ENCODE measurements at regions not wholly inside any gene's neighbourhood (a gene's known extent, or its start where the extent isn't known, plus 50 kb on each side); places are given as distances from the start of the nearest gene placed in this dataset.
"Not testable (repeated sequence)": the region's sequence is repeated elsewhere in the genome, so short reads cannot be mapped to it uniquely, and the experiment has no call there.

GRCh38 chr12:90611048-90611447, 343.9 kb downstream of the CCER1 start:
- no peak for DNase-seq

GRCh38 chr12:90593596-90594295, 361.2 kb downstream of the CCER1 start:
- no peak for DNase-seq

GRCh38 chr12:90589956-90590355, 365.0 kb downstream of the CCER1 start:
- no peak for DNase-seq

- DNase-seq: no peak
These were observed 369.2 kb downstream of the CCER1 start for GRCh38 chr12:90585640-90586304.

GRCh38 chr12:90576707-90577106, 378.3 kb downstream of the CCER1 start:
- no peak for DNase-seq

GRCh38 chr12:90575995-90576394, 379.0 kb downstream of the CCER1 start:
- no peak for DNase-seq

- DNase-seq: no peak
These were observed 380.3 kb downstream of the CCER1 start for GRCh38 chr12:90574676-90575075.

- DNase-seq: no peak
These were observed 382.2 kb downstream of the CCER1 start for GRCh38 chr12:90572778-90573177.

- no peak for DNase-seq
These were observed 385.3 kb downstream of the CCER1 start for GRCh38 chr12:90569685-90570084.

GRCh38 chr12:90562671-90563070, 392.3 kb downstream of the CCER1 start:
- DNase-seq: peak; percentile 4

GRCh38 chr12:90548595-90548994, 406.4 kb downstream of the CCER1 start:
- DNase-seq: no peak

GRCh38 chr12:90546511-90546910, 408.5 kb downstream of the CCER1 start:
- DNase-seq: no peak

GRCh38 chr12:90543841-90544240, 411.1 kb downstream of the CCER1 start:
- DNase-seq: no peak

- no peak for DNase-seq
These were observed 411.6 kb downstream of the CCER1 start for GRCh38 chr12:90543374-90543773.

GRCh38 chr12:90542852-90543251, 412.1 kb downstream of the CCER1 start:
- DNase-seq: not testable (repeated sequence)

- not testable (repeated sequence) for DNase-seq
These were observed 421.1 kb downstream of the CCER1 start for GRCh38 chr12:90533828-90534227.

GRCh38 chr12:90520002-90520734, 434.8 kb downstream of the CCER1 start:
- no peak for DNase-seq

- DNase-seq: no peak
These were observed 435.7 kb downstream of the CCER1 start for GRCh38 chr12:90519285-90519684.

- no peak for DNase-seq
These were observed 439.5 kb downstream of the CCER1 start for GRCh38 chr12:90515199-90516175.

- DNase-seq: peak; percentile 81
These were observed 440.7 kb downstream of the CCER1 start for GRCh38 chr12:90514325-90514724.

GRCh38 chr12:90512518-90512917, 442.5 kb downstream of the CCER1 start:
- DNase-seq: no peak

- DNase-seq: no peak
These were observed 444.0 kb downstream of the CCER1 start for GRCh38 chr12:90510948-90511347.
